Thyroid gland (tissue), 4 donors: ENCODE measurements at regions not wholly inside any gene's neighbourhood (a gene's known extent, or its start where the extent isn't known, plus 50 kb on each side); places are given as distances from the start of the nearest gene placed in this dataset. TPM values are rescaled to one million over a fixed set of nuclear protein-coding genes. Genes with fewer than 3 reads are reported as not detected.
A peak's percentile ranks its signal among the peaks of the same experiment; 100 is the strongest.

Experiments
- DNase-seq, 2 donors: peaks; one replicate each; pipeline ENCODE4 v3.0.0-alpha.2; 2019
- H3K27ac ChIP-seq, 3 donors: fragments of 200-600 bp; sonication (generic); 1 replicate in 2 of 3; 2 replicates in 1 of 3; pipeline ENCODE4 v1.5.1; 2016 to 2019; ENCODE audit warnings: mild to moderate bottlenecking in 1 of 3, moderate library complexity in 1 of 3
- H3K27me3 ChIP-seq: fragments of 200-600 bp; sonication (generic); one replicate; pipeline ENCODE4 v1.5.1; 2019
- H3K36me3 ChIP-seq, 2 donors: fragments of 200-600 bp; sonication (generic); one replicate each; pipeline ENCODE4 v1.5.1; 2016 to 2019
- H3K4me1 ChIP-seq, 2 donors: fragments of 200-600 bp; sonication (generic); one replicate each; pipeline ENCODE4 v1.5.1; 2017 to 2019
- H3K4me3 ChIP-seq, 3 donors: fragments of 200-600 bp; sonication (generic); replicated peaks in 1 of 3; 1 replicate in 2 of 3; 2 replicates in 1 of 3; pipeline ENCODE4 v1.5.1; 2016; ENCODE audit warnings: mild to moderate bottlenecking in 1 of 3
- H3K9me3 ChIP-seq: fragments of 200-600 bp; sonication (generic); one replicate; pipeline ENCODE4 v1.5.1; 2017
- POLR2A ChIP-seq, 2 donors: fragments of 450-650 bp; IDR thresholded peaks; one replicate each; pipeline ENCODE4 v1.6.1; 2017; ENCODE audit warnings: antibody characterized with exemption in 2 of 2, mild to moderate bottlenecking in 2 of 2, moderate library complexity in 1 of 2
- WGBS, 2 donors: methylation state at CpG; one replicate each; pipeline ENCODE4 v1.1.5; 2017; 5-methylcytosine and 5-hydroxymethylcytosine counted together
- intact Hi-C: fragments of 100-400 bp; cut with DNase I; formaldehyde crosslinking; loops from one replicate; pipeline ENCODE4 v1.15.1; 2023
- small RNA-seq: library from RNA; depleted of rRNA; stranded (forward); fragments of <200 nt; gene quantifications from one replicate; pipeline ENCODE3, GENCODE V24; 2016
- TF ChIP-seq, protein P1 (sequence below), 6 experiments: fragments of 200-600 bp in 3 of 6; fragments of 450-650 bp in 3 of 6; sonication (generic) in 3 of 6; IDR thresholded peaks; one replicate each; pipeline ENCODE4 v1.5.1; 2016 to 2019; ENCODE audit warnings: antibody characterized with exemption in 6 of 6, mild to moderate bottlenecking in 2 of 6, inconsistent platforms in 1 of 6, moderate library complexity in 1 of 6

- TF ChIP-seq, protein P1, sequence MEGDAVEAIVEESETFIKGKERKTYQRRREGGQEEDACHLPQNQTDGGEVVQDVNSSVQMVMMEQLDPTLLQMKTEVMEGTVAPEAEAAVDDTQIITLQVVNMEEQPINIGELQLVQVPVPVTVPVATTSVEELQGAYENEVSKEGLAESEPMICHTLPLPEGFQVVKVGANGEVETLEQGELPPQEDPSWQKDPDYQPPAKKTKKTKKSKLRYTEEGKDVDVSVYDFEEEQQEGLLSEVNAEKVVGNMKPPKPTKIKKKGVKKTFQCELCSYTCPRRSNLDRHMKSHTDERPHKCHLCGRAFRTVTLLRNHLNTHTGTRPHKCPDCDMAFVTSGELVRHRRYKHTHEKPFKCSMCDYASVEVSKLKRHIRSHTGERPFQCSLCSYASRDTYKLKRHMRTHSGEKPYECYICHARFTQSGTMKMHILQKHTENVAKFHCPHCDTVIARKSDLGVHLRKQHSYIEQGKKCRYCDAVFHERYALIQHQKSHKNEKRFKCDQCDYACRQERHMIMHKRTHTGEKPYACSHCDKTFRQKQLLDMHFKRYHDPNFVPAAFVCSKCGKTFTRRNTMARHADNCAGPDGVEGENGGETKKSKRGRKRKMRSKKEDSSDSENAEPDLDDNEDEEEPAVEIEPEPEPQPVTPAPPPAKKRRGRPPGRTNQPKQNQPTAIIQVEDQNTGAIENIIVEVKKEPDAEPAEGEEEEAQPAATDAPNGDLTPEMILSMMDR (IDR thresholded peaks at IDR 0.05) = no peak
- no peak for TF ChIP-seq POLR2A (IDR thresholded peaks at IDR 0.05)
- Histone ChIP-seq H3K36me3 (no peaks in the 10 kb centered on the region), H3K4me3 (no peak overlapping the region), H3K27ac (no peak overlapping the region), H3K9me3 (no peaks in the 10 kb centered on the region), H3K4me1 (peaks cover 3 to 4% of the 10 kb centered on the region in 2 donors), H3K27me3 (no peaks in the 10 kb centered on the region)
- no peak for DNase-seq
- intact Hi-C loops = no loop called here
- WGBS, 2 donors = 55 to 71% methylated on average over 5 of the region's 12 CpGs
Measured at GRCh38 chr20:63058696-63059335, 52.1 kb upstream of the BHLHE23 start.

DNA sequence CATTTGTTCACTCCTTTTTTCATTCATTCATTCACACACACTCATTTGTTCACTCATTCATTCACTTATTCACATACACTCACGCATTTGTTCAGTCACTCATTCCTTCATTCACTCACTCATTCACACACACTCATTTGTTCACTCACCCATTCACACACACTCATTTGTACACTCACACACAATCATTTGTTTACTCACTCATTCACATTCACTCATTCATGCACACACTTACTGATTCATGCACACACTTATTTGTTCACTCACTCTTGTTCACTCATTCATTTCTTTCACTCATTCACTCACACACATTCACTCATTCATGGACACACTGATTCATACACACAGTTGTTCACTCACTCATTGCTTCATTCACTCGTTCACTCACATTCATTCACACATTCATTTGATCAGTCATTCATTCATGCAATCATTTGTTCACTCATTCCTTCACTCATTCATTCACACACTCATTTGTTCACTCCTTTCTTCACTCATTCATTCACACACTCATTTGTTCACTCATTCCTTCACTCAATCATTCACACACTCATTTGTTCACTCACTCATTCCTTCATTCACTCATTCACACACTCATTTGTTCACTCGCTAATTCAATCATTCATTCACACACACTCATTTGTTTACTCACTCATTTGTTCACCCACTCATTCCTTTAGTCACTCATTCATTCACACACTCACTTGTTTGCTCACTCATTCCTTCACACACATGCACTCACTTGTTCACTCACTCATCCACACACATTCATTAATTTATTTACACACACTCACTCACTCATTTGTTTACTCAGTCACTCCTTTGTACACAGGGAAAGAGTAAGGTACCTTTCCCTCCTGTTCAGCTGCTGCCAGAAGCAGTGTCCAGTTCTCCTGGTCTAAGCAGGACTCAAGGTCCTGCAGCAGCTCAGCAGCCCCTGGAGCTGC, 50.7 kb upstream of the BHLHE23 start:
- H3K27me3 ChIP-seq = no peaks in the 10 kb centered on the region
- H3K9me3 ChIP-seq = no peaks in the 10 kb centered on the region
- H3K4me3 ChIP-seq = no peak overlapping the region
- no peaks in the 10 kb centered on the region for H3K36me3 ChIP-seq
- peaks cover 3 to 4% of the 10 kb centered on the region in 2 donors for H3K4me1 ChIP-seq
- H3K27ac ChIP-seq = no peak overlapping the region
- 81 to 86% methylated on average over 3 of the region's 3 CpGs for WGBS, 2 donors
- no peak for TF ChIP-seq POLR2A (IDR thresholded peaks at IDR 0.05)
- TF ChIP-seq, protein P1 (IDR thresholded peaks at IDR 0.05) = no peak
- no peak for DNase-seq
- intact Hi-C loops = no loop called here

DNA sequence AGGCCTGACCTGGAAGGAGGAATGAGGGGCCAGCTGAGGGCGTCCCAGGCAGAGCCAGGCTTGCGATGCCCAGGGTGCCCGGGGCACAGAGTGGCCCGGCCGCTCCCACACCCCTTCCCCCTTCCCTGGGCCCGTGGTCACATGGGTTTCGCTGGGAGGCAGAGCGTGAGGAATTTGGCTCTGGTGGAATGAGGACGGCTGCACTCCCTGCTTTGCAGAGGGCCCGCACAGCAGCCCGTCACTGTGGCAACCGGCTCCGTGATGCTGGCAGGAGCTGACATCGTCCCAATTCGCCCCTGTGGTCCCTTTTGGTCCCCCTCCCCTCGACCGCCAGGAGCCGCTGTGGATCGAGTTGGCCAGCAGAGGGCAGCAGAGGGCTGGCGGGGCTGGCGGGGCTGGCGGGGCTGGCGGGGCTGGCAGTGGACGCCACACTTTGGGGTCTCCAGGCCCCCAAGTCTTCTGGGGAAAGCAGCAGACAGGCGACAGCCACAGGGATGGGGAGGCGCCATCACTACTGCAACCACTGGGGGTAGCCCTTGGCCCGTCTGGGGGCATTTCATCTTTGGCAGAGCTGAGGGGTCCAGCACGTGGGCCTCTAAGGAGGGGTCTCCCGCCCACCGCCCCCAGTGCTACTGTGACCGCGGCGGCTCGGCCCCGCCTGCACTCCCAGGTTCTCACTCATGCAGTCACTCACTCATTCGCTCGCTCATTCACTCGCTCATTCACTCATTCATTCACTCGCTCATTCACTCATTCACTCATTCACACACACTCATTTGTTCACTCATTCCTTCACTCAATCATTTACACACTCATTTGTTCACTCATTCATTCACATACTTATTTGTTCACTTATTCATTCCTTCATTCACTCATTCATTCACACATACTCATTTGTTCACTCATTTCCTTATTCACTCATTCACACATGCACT, 49.7 kb upstream of the BHLHE23 start:
- Histone ChIP-seq H3K27me3 (no peaks in the 10 kb centered on the region), H3K36me3 (no peaks in the 10 kb centered on the region), H3K4me3 (no peak overlapping the region), H3K27ac (no peak overlapping the region), H3K4me1 (peaks cover 3 to 4% of the 10 kb centered on the region in 2 donors), H3K9me3 (no peaks in the 10 kb centered on the region)
- TF ChIP-seq, protein P1 (IDR thresholded peaks at IDR 0.05) = peak; percentile 26 to 93 (median 74)
- TF ChIP-seq POLR2A (IDR thresholded peaks at IDR 0.05) = no peak
- intact Hi-C loops = no loop called here
- WGBS, 2 donors = 20 to 22% methylated on average over 14 to 15 of the region's 39 CpGs
- peak; percentile 8 to 9 for DNase-seq

Small RNAs in the stretch of these regions (small RNA-seq; reads per million reads assigned to genes)
- gene RF00635 = not detected
